ENCODE measurements at regions not wholly inside any gene's neighbourhood (a gene's known extent, or its start where the extent isn't known, plus 50 kb on each side); places are given as distances from the start of the nearest gene placed in this dataset.

- TF ChIP-seq CTCF (IDR thresholded peaks at IDR 0.05) (no peak), POLR2A (IDR thresholded peaks at IDR 0.05) (no peak), POLR2AphosphoS5 (IDR thresholded peaks at IDR 0.05) (no peak)
These were observed 1635.2 kb downstream of the EFNB2 start for GRCh38 chr13:104900191-104900817.

All from breast epithelium (tissue), 3 donors.